Body of pancreas (tissue), 4 donors: ENCODE measurements at regions not wholly inside any gene's neighbourhood (a gene's known extent, or its start where the extent isn't known, plus 50 kb on each side); places are given as distances from the start of the nearest gene placed in this dataset.

Source experiments
- POLR2A ChIP-seq, 3 donors: fragments of 450-650 bp; IDR thresholded peaks; one replicate each; pipeline ENCODE4 v1.6.1; 2016; ENCODE audit warnings: antibody characterized with exemption in 3 of 3, mild to moderate bottlenecking in 2 of 3
- TF ChIP-seq, protein P1 (sequence below), 7 experiments: fragments of 450-650 bp in 4 of 7; fragments of 200-600 bp in 3 of 7; sonication (generic) in 3 of 7; IDR thresholded peaks; one replicate each; pipeline ENCODE4 v1.5.1; 2016 to 2019; ENCODE audit warnings: antibody characterized with exemption in 7 of 7

DNA sequence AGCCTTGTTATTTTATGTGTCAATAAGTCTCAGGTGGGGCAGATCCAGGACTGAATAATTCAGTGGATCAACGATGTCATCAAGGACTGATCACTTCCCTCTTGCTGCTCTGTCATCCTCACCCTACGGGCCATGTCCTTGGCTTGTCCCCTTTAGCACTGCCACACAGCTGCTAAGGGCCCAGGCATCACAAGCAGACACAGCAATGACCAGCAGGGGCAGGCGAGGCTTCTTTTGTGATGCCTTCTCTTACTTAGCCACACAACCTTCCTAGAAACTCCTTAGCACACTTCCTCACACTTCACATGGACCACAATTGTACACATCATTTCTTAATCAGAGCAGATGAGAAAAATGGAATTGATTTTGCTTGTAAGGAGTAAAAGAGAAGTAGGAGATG, 356.3 kb upstream of the SOX9 start:
- TF ChIP-seq, protein P1, sequence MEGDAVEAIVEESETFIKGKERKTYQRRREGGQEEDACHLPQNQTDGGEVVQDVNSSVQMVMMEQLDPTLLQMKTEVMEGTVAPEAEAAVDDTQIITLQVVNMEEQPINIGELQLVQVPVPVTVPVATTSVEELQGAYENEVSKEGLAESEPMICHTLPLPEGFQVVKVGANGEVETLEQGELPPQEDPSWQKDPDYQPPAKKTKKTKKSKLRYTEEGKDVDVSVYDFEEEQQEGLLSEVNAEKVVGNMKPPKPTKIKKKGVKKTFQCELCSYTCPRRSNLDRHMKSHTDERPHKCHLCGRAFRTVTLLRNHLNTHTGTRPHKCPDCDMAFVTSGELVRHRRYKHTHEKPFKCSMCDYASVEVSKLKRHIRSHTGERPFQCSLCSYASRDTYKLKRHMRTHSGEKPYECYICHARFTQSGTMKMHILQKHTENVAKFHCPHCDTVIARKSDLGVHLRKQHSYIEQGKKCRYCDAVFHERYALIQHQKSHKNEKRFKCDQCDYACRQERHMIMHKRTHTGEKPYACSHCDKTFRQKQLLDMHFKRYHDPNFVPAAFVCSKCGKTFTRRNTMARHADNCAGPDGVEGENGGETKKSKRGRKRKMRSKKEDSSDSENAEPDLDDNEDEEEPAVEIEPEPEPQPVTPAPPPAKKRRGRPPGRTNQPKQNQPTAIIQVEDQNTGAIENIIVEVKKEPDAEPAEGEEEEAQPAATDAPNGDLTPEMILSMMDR (IDR thresholded peaks at IDR 0.05): peak in 5 of 7 experiments; percentile 8 to 42 (median 34)
- TF ChIP-seq POLR2A (IDR thresholded peaks at IDR 0.05): no peak
